Cardiac fibroblast (primary cell): ENCODE measurements at regions not wholly inside any gene's neighbourhood (a gene's known extent, or its start where the extent isn't known, plus 50 kb on each side); places are given as distances from the start of the nearest gene placed in this dataset.
A peak's percentile ranks its signal among the peaks of the same experiment; 100 is the strongest.

Source experiments
- DNase-seq, 2 donors: peaks; one replicate each; pipeline versions ENCODE4 v3.0.0 to v3.0.0-alpha.2; 2010; ENCODE audit warnings: low read depth in 2 of 2
- H3K4me3 ChIP-seq, 2 donors: replicated peaks in 1 of 2; 1 replicate in 1 of 2; 2 replicates in 1 of 2; pipeline ENCODE4 v1.5.1; 2011; ENCODE audit warnings: low read depth in 2 of 2, low read length in 2 of 2, mild to moderate bottlenecking in 2 of 2, moderate library complexity in 1 of 2
- TF ChIP-seq, protein P1 (sequence below): IDR thresholded peaks from one replicate; pipeline ENCODE4 v1.5.1; 2011; ENCODE audit warnings: low read depth, mild to moderate bottlenecking, low read length, inconsistent platforms

DNA sequence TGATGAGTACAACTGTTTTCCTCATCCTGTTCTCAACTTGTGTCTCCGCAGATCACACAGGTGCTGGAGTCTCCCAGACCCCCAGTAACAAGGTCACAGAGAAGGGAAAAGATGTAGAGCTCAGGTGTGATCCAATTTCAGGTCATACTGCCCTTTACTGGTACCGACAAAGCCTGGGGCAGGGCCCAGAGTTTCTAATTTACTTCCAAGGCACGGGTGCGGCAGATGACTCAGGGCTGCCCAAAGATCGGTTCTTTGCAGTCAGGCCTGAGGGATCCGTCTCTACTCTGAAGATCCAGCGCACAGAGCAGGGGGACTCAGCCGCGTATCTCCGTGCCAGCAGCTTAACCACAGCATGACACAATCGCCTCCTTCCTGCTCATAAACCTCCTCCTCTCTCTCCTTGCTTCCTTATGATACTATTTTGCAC is 126.7 kb upstream of the PRSS58 start:
- DNase-seq, result peak; percentile 36 to 55
- H3K4me3 ChIP-seq, result no peak overlapping the region
- TF ChIP-seq, protein P1, sequence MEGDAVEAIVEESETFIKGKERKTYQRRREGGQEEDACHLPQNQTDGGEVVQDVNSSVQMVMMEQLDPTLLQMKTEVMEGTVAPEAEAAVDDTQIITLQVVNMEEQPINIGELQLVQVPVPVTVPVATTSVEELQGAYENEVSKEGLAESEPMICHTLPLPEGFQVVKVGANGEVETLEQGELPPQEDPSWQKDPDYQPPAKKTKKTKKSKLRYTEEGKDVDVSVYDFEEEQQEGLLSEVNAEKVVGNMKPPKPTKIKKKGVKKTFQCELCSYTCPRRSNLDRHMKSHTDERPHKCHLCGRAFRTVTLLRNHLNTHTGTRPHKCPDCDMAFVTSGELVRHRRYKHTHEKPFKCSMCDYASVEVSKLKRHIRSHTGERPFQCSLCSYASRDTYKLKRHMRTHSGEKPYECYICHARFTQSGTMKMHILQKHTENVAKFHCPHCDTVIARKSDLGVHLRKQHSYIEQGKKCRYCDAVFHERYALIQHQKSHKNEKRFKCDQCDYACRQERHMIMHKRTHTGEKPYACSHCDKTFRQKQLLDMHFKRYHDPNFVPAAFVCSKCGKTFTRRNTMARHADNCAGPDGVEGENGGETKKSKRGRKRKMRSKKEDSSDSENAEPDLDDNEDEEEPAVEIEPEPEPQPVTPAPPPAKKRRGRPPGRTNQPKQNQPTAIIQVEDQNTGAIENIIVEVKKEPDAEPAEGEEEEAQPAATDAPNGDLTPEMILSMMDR, result no peak

DNA sequence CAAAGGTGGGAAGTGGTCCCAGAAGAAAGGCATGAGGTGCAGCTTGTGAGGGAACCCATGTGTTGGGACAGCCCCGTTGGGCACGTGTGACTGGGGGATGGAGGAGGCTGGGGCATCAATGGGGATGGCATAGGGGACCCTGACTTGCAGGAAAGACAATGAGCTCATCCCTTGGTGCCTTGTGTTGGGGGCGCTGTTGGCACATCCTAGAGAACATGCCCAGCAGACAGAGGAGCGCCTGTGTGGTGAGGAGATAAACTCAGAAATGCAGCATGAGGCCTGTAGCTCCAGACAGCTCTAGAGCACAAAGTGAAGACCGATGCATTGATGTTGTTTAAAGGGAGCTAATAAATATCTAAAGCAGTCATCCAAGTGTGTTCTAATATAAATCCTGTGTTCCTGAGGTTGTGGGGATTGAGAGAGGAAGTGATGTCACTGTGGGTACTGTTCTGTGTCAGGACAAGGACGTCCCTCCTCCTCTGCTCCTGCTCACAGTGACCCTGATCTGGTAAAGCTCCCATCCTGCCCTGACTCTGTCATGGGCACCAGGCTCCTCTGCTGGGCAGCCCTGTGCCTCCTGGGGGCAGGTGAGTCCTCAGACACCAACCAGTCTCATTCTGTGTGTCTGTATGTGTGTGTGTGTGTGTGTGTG is 126.1 kb upstream of the PRSS58 start:
- no peak for DNase-seq
- TF ChIP-seq, protein P1, result no peak
- H3K4me3 ChIP-seq, result no peak overlapping the region

DNA sequence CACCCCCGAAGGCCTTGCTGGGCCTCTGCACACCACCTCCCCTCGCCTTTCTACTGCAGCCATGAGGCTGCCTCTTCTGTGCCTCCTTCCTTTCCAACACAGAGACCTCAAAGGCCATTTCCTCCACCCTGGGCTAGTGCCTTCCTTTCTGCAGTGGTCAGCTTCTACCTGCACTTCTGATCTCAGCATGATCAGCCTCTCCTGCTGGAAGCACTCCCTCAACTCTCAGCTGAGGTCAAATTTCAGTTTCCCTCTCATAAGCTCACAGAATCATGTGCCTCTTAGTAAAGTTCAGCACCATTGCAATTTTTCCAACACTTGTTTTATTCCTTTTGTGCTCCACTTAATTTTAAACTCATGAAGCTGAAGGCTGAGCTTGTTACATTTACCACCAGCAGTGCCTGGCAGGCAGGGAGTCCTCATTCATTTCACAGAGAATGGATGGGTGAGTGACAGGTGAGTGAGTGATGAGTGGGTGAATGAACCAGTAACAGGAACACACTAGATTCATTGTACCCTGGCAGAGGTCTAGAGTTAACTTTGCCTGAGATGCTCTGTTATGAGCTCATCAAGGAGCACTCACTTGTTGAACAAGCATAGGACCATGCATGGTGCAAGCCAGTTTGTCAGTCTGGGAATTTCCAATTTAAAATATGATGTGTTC is 124.0 kb upstream of the PRSS58 start:
- no peak for DNase-seq
- no peak overlapping the region for H3K4me3 ChIP-seq
- TF ChIP-seq, protein P1, result no peak

DNA sequence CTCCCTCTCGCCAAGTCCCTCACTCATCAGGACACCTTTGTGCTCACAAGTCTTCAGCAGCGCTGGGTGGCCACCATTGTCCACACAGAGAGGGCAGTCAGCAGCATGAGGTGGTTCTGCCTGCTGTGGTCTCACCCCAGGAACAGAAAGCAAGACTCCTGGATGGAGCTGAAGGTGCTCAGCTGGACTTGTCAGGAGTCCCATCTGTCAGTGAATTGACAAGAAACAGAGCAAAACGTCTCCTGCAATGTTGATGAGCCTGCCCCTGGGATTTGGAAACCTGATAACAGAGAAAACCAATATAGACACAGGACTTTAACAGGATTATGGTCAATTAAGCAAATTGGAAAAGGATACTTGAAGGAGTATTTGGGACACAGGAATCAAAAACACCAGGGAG is 122.2 kb upstream of the PRSS58 start:
- no peak overlapping the region for H3K4me3 ChIP-seq
- DNase-seq, result no peak
- TF ChIP-seq, protein P1, result no peak

DNA sequence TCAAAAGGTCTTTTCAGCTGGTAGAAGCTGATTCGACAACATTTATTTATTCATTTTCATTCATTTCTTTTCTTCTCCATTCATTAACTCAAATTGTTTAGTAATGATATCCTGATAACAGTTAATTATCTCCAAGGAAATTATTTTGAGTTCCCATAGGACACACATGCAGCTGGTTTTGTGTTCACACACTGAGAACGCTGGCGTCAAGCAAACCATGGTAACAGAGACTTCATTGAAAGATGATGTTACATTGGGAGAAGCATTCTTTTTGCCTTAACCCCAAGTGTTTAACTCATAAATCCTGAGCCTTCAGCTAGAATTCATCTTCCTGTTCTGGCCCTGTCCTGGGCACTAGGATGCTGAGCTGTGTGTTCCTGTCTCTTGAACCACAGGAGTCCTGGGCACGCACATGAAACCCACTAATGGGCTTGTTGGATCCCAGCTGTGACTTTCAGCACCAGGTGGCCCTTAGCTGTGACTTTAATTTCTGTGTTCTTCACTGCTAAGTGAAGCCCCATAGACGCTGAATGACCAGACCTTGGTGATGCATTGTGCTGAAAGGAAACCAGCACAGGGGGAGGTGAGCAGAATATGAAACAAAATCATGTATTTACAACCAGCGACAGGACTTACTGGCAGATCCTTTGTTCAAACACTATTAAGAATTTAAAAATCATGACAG is 121.5 kb upstream of the PRSS58 start:
- no peak overlapping the region for H3K4me3 ChIP-seq
- DNase-seq, result no peak
- TF ChIP-seq, protein P1, result no peak

DNA sequence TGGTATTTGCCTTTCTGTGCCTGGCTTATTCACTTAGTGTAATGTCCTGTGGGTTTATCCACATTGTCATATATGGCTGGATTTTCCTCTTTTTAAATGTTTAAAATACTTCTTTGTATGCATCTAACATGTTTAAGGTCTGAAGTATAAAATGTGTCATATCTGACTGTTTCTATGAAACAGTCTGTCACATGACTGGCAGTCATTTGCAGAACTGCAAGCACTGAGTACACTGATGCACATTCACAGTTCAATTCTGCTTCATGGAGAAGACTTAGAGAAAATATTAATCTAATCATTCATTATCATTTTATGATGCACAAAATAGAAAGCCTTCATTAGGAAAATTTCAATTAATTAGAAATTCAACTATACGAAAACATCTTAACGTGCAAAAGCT is 119.7 kb upstream of the PRSS58 start:
- DNase-seq, result no peak
- TF ChIP-seq, protein P1, result no peak
- no peak overlapping the region for H3K4me3 ChIP-seq
